Endothelial cell of umbilical vein (primary cell): ENCODE measurements at regions not wholly inside any gene's neighbourhood (a gene's known extent, or its start where the extent isn't known, plus 50 kb on each side); places are given as distances from the start of the nearest gene placed in this dataset.

Experiments used
- BruUV-seq: library from RNA; stranded (reverse); fragments of 400-500 nt; replicated peaks from 2 replicates; lab custom pipeline; 2021; lab: Mats Ljungman, UMichigan
- CTCF ChIA-PET: fragments of 300-600, 350-600 bp; sonication (Branson Sonifier 250); formaldehyde crosslinking; loops from one replicate; lab custom pipeline; 2021; ENCODE audit warnings: antibody characterized with exemption, inconsistent platforms; lab: Charles Lee
- POLR2A ChIA-PET: fragments of 300-600, 350-600 bp; sonication (Branson Sonifier 250); formaldehyde crosslinking; loops from one replicate; lab custom pipeline; 2021; ENCODE audit warnings: antibody characterized with exemption, inconsistent platforms; lab: Charles Lee
- DNase-seq: peaks from one replicate; pipeline ENCODE4 v3.0.0-alpha.2; 2011; ENCODE audit warnings: low read depth, low spot score
- FAIRE-seq: peaks from 2 replicates; lab custom pipeline; 2011; peaks lifted over from hg19 to GRCh38; lab: Jason Lieb, UNC
- H2AFZ ChIP-seq: 2 replicates; pipeline ENCODE4 v1.6.0; 2012; ENCODE audit warnings: low read depth, low read length, control low read depth, inconsistent platforms
- H3K27ac ChIP-seq: 2 replicates; pipeline ENCODE4 v1.5.1; 2011; ENCODE audit warnings: low read depth, mild to moderate bottlenecking, control low read depth, low read length, moderate library complexity; ENCODE audit not compliant: insufficient read depth
- H3K27me3 ChIP-seq, 2 experiments: 2 replicates each; pipeline versions ENCODE4 v1.6.0 to v1.6.1; 2011; ENCODE audit warnings: low read length in 2 of 2, mixed read lengths in 1 of 2; ENCODE audit not compliant: control insufficient read depth in 2 of 2, insufficient read depth in 2 of 2
- H3K36me3 ChIP-seq, 2 experiments: 2 replicates in 1 of 2; 3 replicates in 1 of 2; pipeline ENCODE4 v1.5.1; 2011; ENCODE audit warnings: low read length in 2 of 2, mild to moderate bottlenecking in 1 of 2, moderate library complexity in 1 of 2; ENCODE audit not compliant: control insufficient read depth in 2 of 2, insufficient read depth in 2 of 2; ENCODE audit errors: extremely low read depth in 1 of 2
- H3K4me1 ChIP-seq: 3 replicates; pipeline ENCODE4 v1.5.1; 2011; ENCODE audit warnings: mild to moderate bottlenecking, low read length; ENCODE audit not compliant: control insufficient read depth, insufficient read depth; ENCODE audit errors: extremely low read depth
- H3K4me2 ChIP-seq: 2 replicates; pipeline ENCODE4 v1.6.1; 2011; ENCODE audit warnings: low read length, control low read depth, mixed read lengths; ENCODE audit not compliant: insufficient read depth
- H3K4me3 ChIP-seq, 3 experiments: fragments of 200-600 bp in 1 of 3; sonication (generic), shearing (Covaris generic) in 1 of 3; replicated peaks in 1 of 3; 2 replicates each; pipeline ENCODE4 v1.5.1; 2011 to 2016; ENCODE audit warnings: control low read depth in 3 of 3, low read length in 3 of 3, mild to moderate bottlenecking in 2 of 3, inconsistent platforms in 1 of 3, low read depth in 1 of 3, moderate library complexity in 1 of 3; ENCODE audit not compliant: insufficient read depth in 1 of 3
- H3K79me2 ChIP-seq: 2 replicates; pipeline ENCODE4 v1.6.0; 2012; ENCODE audit warnings: low read length, inconsistent platforms; ENCODE audit not compliant: control insufficient read depth, insufficient read depth
- H3K9ac ChIP-seq: replicated peaks from 2 replicates; pipeline ENCODE3; 2011; ENCODE audit warnings: low read length, control low read depth; ENCODE audit not compliant: insufficient read depth; ENCODE audit errors: extremely low read depth
- H3K9me1 ChIP-seq: replicated peaks from 3 replicates; pipeline ENCODE4 v1.6.0; 2011; ENCODE audit warnings: mild to moderate bottlenecking, low read length; ENCODE audit not compliant: control insufficient read depth, insufficient read depth; ENCODE audit errors: extremely low read depth
- H3K9me3 ChIP-seq: replicated peaks from 2 replicates; pipeline ENCODE4 v1.5.1; 2012; ENCODE audit warnings: low read length, inconsistent platforms; ENCODE audit not compliant: control insufficient read depth, insufficient read depth
- H4K20me1 ChIP-seq: replicated peaks from 2 replicates; pipeline ENCODE3; 2011; ENCODE audit warnings: mild to moderate bottlenecking, low read length; ENCODE audit not compliant: control insufficient read depth, insufficient read depth; ENCODE audit errors: extremely low read depth
- EZH2 ChIP-seq: IDR thresholded peaks from 2 replicates; pipeline ENCODE4 v1.6.1; 2012; ENCODE audit warnings: borderline replicate concordance, low read depth, mild to moderate bottlenecking, moderate library complexity, low read length, inconsistent platforms; ENCODE audit not compliant: severe bottlenecking
- FOS ChIP-seq: IDR thresholded peaks from 2 replicates; pipeline ENCODE4 v1.6.1; 2011; ENCODE audit warnings: mild to moderate bottlenecking, low read length, moderate library complexity, borderline replicate concordance; ENCODE audit not compliant: insufficient read depth
- GATA2 ChIP-seq: IDR thresholded peaks from 2 replicates; pipeline ENCODE4 v1.7.0; 2011; ENCODE audit warnings: low read depth, mild to moderate bottlenecking, moderate library complexity, mixed read lengths, low read length; ENCODE audit not compliant: insufficient read length, insufficient read depth
- JUN ChIP-seq: IDR thresholded peaks from 2 replicates; pipeline ENCODE4 v1.6.1; 2011; ENCODE audit warnings: borderline replicate concordance, low read depth; ENCODE audit not compliant: insufficient read length, insufficient read depth
- MYC ChIP-seq: IDR thresholded peaks from one replicate; pipeline ENCODE4 v1.6.1; 2011; ENCODE audit warnings: mild to moderate bottlenecking, low read depth, low read length
- POLR2A ChIP-seq: IDR thresholded peaks from 2 replicates; pipeline ENCODE4 v1.6.1; 2012; ENCODE audit warnings: low read depth, mild to moderate bottlenecking, control low read depth, low read length
- POLR2AphosphoS5 ChIP-seq: IDR thresholded peaks from 2 replicates; pipeline ENCODE4 v1.6.1; 2012; ENCODE audit warnings: low read depth, mild to moderate bottlenecking, control low read depth, low read length, moderate library complexity; ENCODE audit not compliant: insufficient read depth
- dilution Hi-C: fragments of 300-500 bp; cut with MboI; formaldehyde crosslinking; loops from one replicate; pipeline ENCODE4 v1.15.0; 2019; ENCODE audit warnings: low sequenced_read_pairs; ENCODE audit not compliant: extremely low pct_ligation_motif_present
- intact Hi-C: fragments of 100-400 bp; cut with micrococcal nuclease; formaldehyde crosslinking; loops from one replicate; pipeline ENCODE4 v1.10.0; 2022
- TF ChIP-seq, protein P1 (sequence below), 2 donors: IDR thresholded peaks; 1 replicate in 1 of 2; 2 replicates in 1 of 2; pipeline ENCODE4 v1.5.1; 2011; ENCODE audit warnings: low read length in 2 of 2, mild to moderate bottlenecking in 2 of 2, moderate library complexity in 2 of 2, control low read depth in 1 of 2, inconsistent platforms in 1 of 2, low read depth in 1 of 2; ENCODE audit not compliant: insufficient read depth in 1 of 2; ENCODE audit errors: extremely low read depth in 1 of 2
- TF ChIP-seq, protein P2 (sequence below): IDR thresholded peaks from 2 replicates; pipeline ENCODE4 v1.6.1; 2011; ENCODE audit not compliant: insufficient read depth, insufficient read length

DNA sequence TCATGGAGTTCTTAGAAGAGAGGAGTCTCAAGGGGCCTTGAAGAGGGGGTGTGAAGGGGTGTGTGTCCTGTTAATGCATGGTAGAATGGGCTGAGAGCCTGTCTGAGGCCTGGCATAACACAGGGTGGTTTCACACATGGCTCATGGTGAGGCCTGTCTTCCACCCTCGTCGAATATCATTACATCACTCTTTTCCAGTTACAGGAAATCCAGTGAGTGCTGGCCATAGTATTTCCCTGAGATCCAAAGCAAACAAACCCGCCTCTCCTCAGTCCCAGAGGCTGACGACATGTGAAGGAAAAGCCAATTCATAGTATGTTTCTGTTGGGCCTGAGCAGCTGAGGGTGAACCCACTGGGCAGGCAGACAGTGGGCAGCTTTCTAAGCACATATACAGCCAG is 159.4 kb upstream of the NR3C1 start:
- CTCF ChIA-PET: interaction anchor here (1.0 kb wide), 1 partner anchor 8 kb away, joined by 4 read pairs; no protein-coding TSS in a partner anchor
- H3K36me3 ChIP-seq: no peaks in the 10 kb centered on the region
- H3K4me1 ChIP-seq: peaks cover 2% of the 10 kb centered on the region
- H2AFZ ChIP-seq: peak overlapping the region; percentile 65
- no peak overlapping the region for H3K27ac ChIP-seq
- no peak overlapping the region for H3K9ac ChIP-seq
- no peaks in the 10 kb centered on the region for H3K9me3 ChIP-seq
- no peak overlapping the region for H3K4me3 ChIP-seq
- POLR2A ChIA-PET: no interaction called here
- FAIRE-seq: peak; percentile 83
- intact Hi-C loops: no loop called here
- DNase-seq: peak; percentile 89
- H3K79me2 ChIP-seq: no peaks in the 10 kb centered on the region
- H3K4me2 ChIP-seq: no peak overlapping the region
- no peaks in the 10 kb centered on the region for H4K20me1 ChIP-seq
- TF ChIP-seq JUN: peak; percentile 25
- TF ChIP-seq, protein P1, sequence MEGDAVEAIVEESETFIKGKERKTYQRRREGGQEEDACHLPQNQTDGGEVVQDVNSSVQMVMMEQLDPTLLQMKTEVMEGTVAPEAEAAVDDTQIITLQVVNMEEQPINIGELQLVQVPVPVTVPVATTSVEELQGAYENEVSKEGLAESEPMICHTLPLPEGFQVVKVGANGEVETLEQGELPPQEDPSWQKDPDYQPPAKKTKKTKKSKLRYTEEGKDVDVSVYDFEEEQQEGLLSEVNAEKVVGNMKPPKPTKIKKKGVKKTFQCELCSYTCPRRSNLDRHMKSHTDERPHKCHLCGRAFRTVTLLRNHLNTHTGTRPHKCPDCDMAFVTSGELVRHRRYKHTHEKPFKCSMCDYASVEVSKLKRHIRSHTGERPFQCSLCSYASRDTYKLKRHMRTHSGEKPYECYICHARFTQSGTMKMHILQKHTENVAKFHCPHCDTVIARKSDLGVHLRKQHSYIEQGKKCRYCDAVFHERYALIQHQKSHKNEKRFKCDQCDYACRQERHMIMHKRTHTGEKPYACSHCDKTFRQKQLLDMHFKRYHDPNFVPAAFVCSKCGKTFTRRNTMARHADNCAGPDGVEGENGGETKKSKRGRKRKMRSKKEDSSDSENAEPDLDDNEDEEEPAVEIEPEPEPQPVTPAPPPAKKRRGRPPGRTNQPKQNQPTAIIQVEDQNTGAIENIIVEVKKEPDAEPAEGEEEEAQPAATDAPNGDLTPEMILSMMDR (IDR thresholded peaks at IDR 0.05; ENCODE audit: extremely low read depth in 1 of 2, insufficient read depth in 1 of 2, low read depth in 1 of 2, low read length in 2 of 2): no peak
- dilution Hi-C loops: no loop called here
- H3K9me1 ChIP-seq: no peaks in the 10 kb centered on the region
- BruUV-seq: no TSS peak
- H3K27me3 ChIP-seq: no peaks in the 10 kb centered on the region

DNA sequence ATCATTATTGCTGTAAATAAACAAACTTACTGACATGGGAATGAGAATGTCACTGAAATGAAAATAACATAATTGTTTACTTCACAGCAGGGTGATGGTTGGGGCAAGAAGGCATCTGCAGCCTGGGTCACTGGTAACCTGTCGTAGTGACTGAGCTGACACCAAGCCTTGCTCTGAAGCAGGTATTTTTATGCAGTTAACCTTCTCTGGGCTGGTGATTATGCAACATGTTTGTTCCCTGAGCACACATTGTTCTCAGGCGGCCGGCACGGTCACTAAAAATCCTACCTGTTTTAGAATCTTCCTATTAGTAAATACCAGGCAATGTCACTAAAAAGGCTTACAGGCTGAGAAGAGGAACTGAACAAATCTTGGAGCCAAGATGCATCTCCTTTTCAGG is 157.7 kb upstream of the NR3C1 start:
- ChIA-PET CTCF (no interaction called here), POLR2A (no interaction called here)
- Histone ChIP-seq H3K4me1 (peaks cover 2% of the 10 kb centered on the region), H3K9me3 (no peaks in the 10 kb centered on the region), H3K27ac (no peak overlapping the region), H4K20me1 (no peaks in the 10 kb centered on the region), H3K79me2 (no peaks in the 10 kb centered on the region), H3K4me2 (no peak overlapping the region), H3K4me3 (no peak overlapping the region), H2AFZ (no peak overlapping the region), H3K27me3 (no peaks in the 10 kb centered on the region), H3K36me3 (no peaks in the 10 kb centered on the region), H3K9ac (no peak overlapping the region), H3K9me1 (no peaks in the 10 kb centered on the region)
- no peak for DNase-seq
- no peak for TF ChIP-seq JUN
- TF ChIP-seq, protein P1 (IDR thresholded peaks at IDR 0.05; ENCODE audit: extremely low read depth in 1 of 2, insufficient read depth in 1 of 2, low read depth in 1 of 2, low read length in 2 of 2): no peak
- no peak for TF ChIP-seq EZH2
- no peak for TF ChIP-seq FOS
- no peak for TF ChIP-seq POLR2A
- no peak for TF ChIP-seq MYC
- TF ChIP-seq, protein P2, sequence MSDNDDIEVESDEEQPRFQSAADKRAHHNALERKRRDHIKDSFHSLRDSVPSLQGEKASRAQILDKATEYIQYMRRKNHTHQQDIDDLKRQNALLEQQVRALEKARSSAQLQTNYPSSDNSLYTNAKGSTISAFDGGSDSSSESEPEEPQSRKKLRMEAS: no peak
- TF ChIP-seq GATA2: no peak
- TF ChIP-seq POLR2AphosphoS5: no peak
- dilution Hi-C loops: no loop called here
- FAIRE-seq: no peak
- intact Hi-C loops: no loop called here
- BruUV-seq: no TSS peak
